Fibroblast of lung (primary cell): ENCODE measurements at regions not wholly inside any gene's neighbourhood (a gene's known extent, or its start where the extent isn't known, plus 50 kb on each side); places are given as distances from the start of the nearest gene placed in this dataset.
A peak's percentile ranks its signal among the peaks of the same experiment; 100 is the strongest.

Source experiments
- DNase-seq, 2 donors: peaks; one replicate each; pipeline versions ENCODE4 v3.0.0 to v3.0.0-alpha.2; 2010; ENCODE audit warnings: low read depth in 2 of 2
- H2AFZ ChIP-seq: 2 replicates; pipeline ENCODE4 v1.5.1; 2012; ENCODE audit warnings: low read length, control low read depth, inconsistent platforms
- H3K27ac ChIP-seq: 2 replicates; pipeline ENCODE4 v1.5.1; 2011; ENCODE audit warnings: low read length, control low read depth; ENCODE audit not compliant: insufficient read depth
- H3K27me3 ChIP-seq: 2 replicates; pipeline ENCODE4 v1.5.1; 2011; ENCODE audit warnings: mild to moderate bottlenecking, low read length; ENCODE audit not compliant: control insufficient read depth, insufficient read depth
- H3K36me3 ChIP-seq: 2 replicates; pipeline ENCODE4 v1.5.1; 2011; ENCODE audit warnings: low read length; ENCODE audit not compliant: control insufficient read depth, insufficient read depth
- H3K4me1 ChIP-seq: 2 replicates; pipeline ENCODE4 v1.5.1; 2011; ENCODE audit warnings: low read length; ENCODE audit not compliant: control insufficient read depth, insufficient read depth; ENCODE audit errors: extremely low read depth
- H3K4me2 ChIP-seq: 2 replicates; pipeline ENCODE4 v1.5.1; 2011; ENCODE audit warnings: low read length, control low read depth; ENCODE audit not compliant: insufficient read depth; ENCODE audit errors: extremely low read depth
- H3K4me3 ChIP-seq, 4 experiments: fragments of 200-600 bp in 1 of 4; sonication (generic) in 1 of 4; replicated peaks in 1 of 4; 2 replicates each; pipeline ENCODE4 v1.5.1; 2011 to 2016; ENCODE audit warnings: low read length in 4 of 4, low read depth in 3 of 4, mild to moderate bottlenecking in 3 of 4, control low read depth in 2 of 4, inconsistent platforms in 1 of 4, mixed read lengths in 1 of 4; ENCODE audit not compliant: insufficient read depth in 1 of 4; ENCODE audit errors: control extremely low read depth in 1 of 4
- H3K79me2 ChIP-seq: 2 replicates; pipeline ENCODE4 v1.5.1; 2012; ENCODE audit warnings: mild to moderate bottlenecking, low read length, inconsistent platforms; ENCODE audit not compliant: control insufficient read depth, insufficient read depth
- H3K9ac ChIP-seq: 2 replicates; pipeline ENCODE4 v1.5.1; 2011; ENCODE audit warnings: mild to moderate bottlenecking, low read length, control low read depth; ENCODE audit not compliant: insufficient read depth
- H3K9me3 ChIP-seq: 2 replicates; pipeline ENCODE4 v1.5.1; 2012; ENCODE audit warnings: low read depth, low read length; ENCODE audit not compliant: control insufficient read depth, insufficient read depth
- H4K20me1 ChIP-seq: 2 replicates; pipeline ENCODE4 v1.5.1; 2011; ENCODE audit warnings: low read length; ENCODE audit not compliant: control insufficient read depth, insufficient read depth; ENCODE audit errors: extremely low read depth
- EZH2 ChIP-seq: IDR thresholded peaks from 2 replicates; pipeline ENCODE4 v1.5.1; 2012; ENCODE audit warnings: low read length, control low read depth, mild to moderate bottlenecking; ENCODE audit errors: missing control alignments
- TF ChIP-seq, protein P1 (sequence below), 2 donors: IDR thresholded peaks in 1 of 2; conservative IDR thresholded peaks in 1 of 2; 1 replicate in 1 of 2; 2 replicates in 1 of 2; pipeline ENCODE4 v1.5.1; 2011 to 2012; ENCODE audit warnings: low read length in 2 of 2, control low read depth in 1 of 2, inconsistent platforms in 1 of 2, low read depth in 1 of 2, mild to moderate bottlenecking in 1 of 2

DNA sequence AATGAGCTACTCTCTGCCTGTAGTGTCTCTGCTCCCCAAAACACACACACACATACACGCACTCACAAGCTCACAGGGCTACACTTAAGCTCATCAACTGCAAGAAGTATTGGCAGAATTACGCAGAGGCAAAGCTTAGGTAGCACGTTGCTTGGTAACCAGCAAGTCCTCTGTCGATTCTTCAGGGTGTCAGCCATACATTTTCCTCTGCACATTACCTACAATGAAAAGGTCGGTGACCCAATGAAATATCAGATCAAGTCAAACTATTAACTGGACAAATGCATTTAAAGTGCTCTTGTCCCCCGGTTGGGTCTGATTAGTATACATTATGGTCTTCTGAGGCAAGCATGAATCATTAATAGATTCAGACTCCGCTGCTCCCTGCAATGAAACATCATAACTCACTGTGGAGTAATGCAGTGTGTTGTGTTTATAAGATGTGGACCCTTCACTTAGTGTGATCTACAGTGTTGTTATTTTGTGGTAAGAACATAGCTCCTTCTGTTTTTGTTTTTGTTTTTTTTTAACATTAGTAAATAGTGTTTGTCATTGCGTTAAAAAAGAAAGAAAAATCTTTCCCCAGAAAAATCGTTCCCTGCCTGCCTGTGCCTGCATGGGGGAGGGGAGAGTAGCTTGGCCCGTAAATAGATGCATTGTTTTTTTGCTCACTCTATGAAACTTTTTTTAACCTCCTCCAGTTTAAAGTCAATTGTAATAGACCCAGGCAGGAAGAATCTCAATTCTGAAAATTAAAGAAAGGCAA is 325.5 kb downstream of the SFMBT2 start:
- Histone ChIP-seq H3K9ac (no peak overlapping the region), H3K9me3 (no peaks in the 10 kb centered on the region), H3K27me3 (no peaks in the 10 kb centered on the region), H4K20me1 (no peaks in the 10 kb centered on the region), H2AFZ (no peak overlapping the region), H3K79me2 (no peaks in the 10 kb centered on the region), H3K27ac (no peak overlapping the region), H3K4me2 (no peak overlapping the region), H3K4me3 (peak overlapping the region in 1 of 4 experiments; percentile 22), H3K36me3 (no peaks in the 10 kb centered on the region), H3K4me1 (no peaks in the 10 kb centered on the region)
- DNase-seq, result peak; percentile 61 to 77
- TF ChIP-seq EZH2, result no peak
- TF ChIP-seq, protein P1, sequence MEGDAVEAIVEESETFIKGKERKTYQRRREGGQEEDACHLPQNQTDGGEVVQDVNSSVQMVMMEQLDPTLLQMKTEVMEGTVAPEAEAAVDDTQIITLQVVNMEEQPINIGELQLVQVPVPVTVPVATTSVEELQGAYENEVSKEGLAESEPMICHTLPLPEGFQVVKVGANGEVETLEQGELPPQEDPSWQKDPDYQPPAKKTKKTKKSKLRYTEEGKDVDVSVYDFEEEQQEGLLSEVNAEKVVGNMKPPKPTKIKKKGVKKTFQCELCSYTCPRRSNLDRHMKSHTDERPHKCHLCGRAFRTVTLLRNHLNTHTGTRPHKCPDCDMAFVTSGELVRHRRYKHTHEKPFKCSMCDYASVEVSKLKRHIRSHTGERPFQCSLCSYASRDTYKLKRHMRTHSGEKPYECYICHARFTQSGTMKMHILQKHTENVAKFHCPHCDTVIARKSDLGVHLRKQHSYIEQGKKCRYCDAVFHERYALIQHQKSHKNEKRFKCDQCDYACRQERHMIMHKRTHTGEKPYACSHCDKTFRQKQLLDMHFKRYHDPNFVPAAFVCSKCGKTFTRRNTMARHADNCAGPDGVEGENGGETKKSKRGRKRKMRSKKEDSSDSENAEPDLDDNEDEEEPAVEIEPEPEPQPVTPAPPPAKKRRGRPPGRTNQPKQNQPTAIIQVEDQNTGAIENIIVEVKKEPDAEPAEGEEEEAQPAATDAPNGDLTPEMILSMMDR (conservative IDR thresholded peaks at IDR 0.05 in 1 of 2, IDR thresholded peaks at IDR 0.05 in 1 of 2; ENCODE audit: low read depth in 1 of 2, low read length in 2 of 2), result no peak

DNA sequence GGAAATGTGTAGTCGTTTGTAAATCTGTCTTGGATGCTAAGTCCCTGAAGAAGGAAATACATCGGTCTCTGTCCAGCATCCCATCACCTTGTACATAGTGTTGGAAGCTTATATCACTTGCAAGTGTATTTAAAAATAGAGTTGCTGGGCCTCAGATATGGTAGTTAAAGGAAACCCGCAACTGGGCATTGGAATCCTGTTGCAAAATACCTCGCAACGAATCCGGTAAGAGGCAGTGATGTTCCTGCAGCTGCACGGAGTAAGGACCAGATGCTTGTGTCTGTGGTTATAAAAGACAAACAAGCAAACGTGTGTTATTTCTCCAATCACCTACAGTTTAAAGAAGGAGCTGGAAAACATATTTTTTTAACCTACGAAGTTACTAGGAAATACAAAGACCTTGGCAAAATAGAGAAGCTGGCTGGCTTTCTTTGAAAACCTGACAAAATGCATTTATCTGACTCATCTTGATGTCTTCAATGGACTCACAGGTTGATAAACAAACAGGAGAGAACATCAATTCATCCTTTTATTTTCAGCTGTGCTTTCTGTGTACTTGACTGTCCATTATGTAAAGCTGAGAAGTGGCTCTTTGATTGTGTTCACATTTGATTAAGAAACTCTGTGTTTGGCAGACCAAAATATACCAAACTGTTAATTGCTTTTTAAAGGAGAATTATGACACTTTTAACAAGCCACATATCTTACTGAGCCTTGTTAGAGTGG is 326.4 kb downstream of the SFMBT2 start:
- Histone ChIP-seq H3K79me2 (no peaks in the 10 kb centered on the region), H3K4me1 (no peaks in the 10 kb centered on the region), H3K27ac (no peak overlapping the region), H3K36me3 (no peaks in the 10 kb centered on the region), H3K27me3 (no peaks in the 10 kb centered on the region), H3K9me3 (no peaks in the 10 kb centered on the region), H3K4me3 (no peak overlapping the region), H3K4me2 (no peak overlapping the region), H2AFZ (no peak overlapping the region), H3K9ac (no peak overlapping the region), H4K20me1 (no peaks in the 10 kb centered on the region)
- TF ChIP-seq, protein P1 (conservative IDR thresholded peaks at IDR 0.05 in 1 of 2, IDR thresholded peaks at IDR 0.05 in 1 of 2; ENCODE audit: low read depth in 1 of 2, low read length in 2 of 2), result no peak
- no peak for TF ChIP-seq EZH2
- peak; percentile 40 to 81 for DNase-seq

DNA sequence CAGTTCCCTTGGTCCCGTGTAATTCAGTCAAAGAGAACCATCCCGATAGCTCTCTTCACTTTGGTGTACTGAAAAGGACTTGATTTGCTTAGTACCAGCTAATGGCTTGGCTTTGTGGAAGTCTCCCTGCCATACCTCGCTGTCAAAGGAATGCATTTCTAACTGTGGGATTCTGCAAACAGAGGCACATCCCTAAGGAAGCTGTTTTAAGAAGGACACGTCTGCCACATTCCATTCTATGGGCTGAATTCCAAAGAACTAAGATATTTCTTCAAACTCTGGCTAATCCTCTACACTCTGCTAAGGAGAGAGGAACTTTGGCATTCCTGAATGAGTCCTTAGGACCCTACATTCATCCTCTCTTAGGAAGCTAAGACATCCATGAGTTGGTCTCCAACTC is 327.9 kb downstream of the SFMBT2 start:
- Histone ChIP-seq H3K27me3 (no peaks in the 10 kb centered on the region), H3K4me2 (no peak overlapping the region), H3K36me3 (no peaks in the 10 kb centered on the region), H3K27ac (no peak overlapping the region), H3K9ac (no peak overlapping the region), H3K9me3 (no peaks in the 10 kb centered on the region), H3K4me1 (no peaks in the 10 kb centered on the region), H2AFZ (no peak overlapping the region), H4K20me1 (no peaks in the 10 kb centered on the region), H3K79me2 (no peaks in the 10 kb centered on the region), H3K4me3 (no peak overlapping the region)
- no peak for TF ChIP-seq EZH2
- TF ChIP-seq, protein P1 (conservative IDR thresholded peaks at IDR 0.05 in 1 of 2, IDR thresholded peaks at IDR 0.05 in 1 of 2; ENCODE audit: low read depth in 1 of 2, low read length in 2 of 2), result no peak
- DNase-seq, result peak in 1 of 2 donors; percentile 47
